Nephron progenitor cell (in vitro differentiated cells): ENCODE measurements at regions not wholly inside any gene's neighbourhood (a gene's known extent, or its start where the extent isn't known, plus 50 kb on each side); places are given as distances from the start of the nearest gene placed in this dataset.

Source experiments
- DNase-seq: peaks from one replicate; pipeline ENCODE4 v3.0.0; 2021
- H3K27ac Mint-ChIP-seq: 2 replicates; pipeline ENCODE4 v1.8.0; 2021; ENCODE audit warnings: mild to moderate bottlenecking, moderate library complexity, mixed read lengths
- H3K27me3 Mint-ChIP-seq: 2 replicates; pipeline ENCODE4 v1.8.0; 2021; ENCODE audit warnings: mild to moderate bottlenecking, low read depth, mixed read lengths; ENCODE audit not compliant: poor library complexity
- H3K36me3 Mint-ChIP-seq: 2 replicates; pipeline ENCODE4 v1.8.0; 2021; ENCODE audit warnings: low read depth, mixed read lengths
- H3K4me1 Mint-ChIP-seq: 2 replicates; pipeline ENCODE4 v1.8.0; 2021; ENCODE audit warnings: mixed read lengths
- H3K4me3 Mint-ChIP-seq: 2 replicates; pipeline ENCODE4 v1.8.0; 2021; ENCODE audit warnings: mild to moderate bottlenecking, moderate library complexity, mixed read lengths
- H3K9me3 Mint-ChIP-seq: 2 replicates; pipeline ENCODE4 v1.8.0; 2021; ENCODE audit warnings: mild to moderate bottlenecking, moderate library complexity, mixed read lengths
- TF ChIP-seq, protein P1 (sequence below): fragments of 200-600 bp; sonication (generic); IDR thresholded peaks from 2 replicates; pipeline ENCODE4 v1.5.0; 2021; ENCODE audit warnings: antibody characterized with exemption

DNA sequence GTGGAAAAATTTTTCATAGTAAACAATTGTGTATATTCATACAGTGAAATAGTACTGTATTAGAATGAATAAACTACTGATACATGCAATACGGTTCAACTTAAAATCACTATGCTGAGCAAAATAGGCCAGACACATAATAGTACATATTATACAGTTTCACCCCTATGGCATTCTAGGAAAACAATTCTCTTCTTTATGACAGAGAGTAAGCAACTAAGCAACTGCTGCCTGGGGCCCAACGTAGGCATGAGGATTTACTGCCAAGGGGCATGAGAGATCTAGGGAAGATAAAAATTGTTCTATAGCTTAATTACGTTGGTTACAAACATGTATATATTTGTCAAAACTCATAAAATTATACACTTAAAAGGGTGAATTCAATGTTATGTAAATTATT lies 180.2 kb downstream of the DRD1 start:
- TF ChIP-seq, protein P1, sequence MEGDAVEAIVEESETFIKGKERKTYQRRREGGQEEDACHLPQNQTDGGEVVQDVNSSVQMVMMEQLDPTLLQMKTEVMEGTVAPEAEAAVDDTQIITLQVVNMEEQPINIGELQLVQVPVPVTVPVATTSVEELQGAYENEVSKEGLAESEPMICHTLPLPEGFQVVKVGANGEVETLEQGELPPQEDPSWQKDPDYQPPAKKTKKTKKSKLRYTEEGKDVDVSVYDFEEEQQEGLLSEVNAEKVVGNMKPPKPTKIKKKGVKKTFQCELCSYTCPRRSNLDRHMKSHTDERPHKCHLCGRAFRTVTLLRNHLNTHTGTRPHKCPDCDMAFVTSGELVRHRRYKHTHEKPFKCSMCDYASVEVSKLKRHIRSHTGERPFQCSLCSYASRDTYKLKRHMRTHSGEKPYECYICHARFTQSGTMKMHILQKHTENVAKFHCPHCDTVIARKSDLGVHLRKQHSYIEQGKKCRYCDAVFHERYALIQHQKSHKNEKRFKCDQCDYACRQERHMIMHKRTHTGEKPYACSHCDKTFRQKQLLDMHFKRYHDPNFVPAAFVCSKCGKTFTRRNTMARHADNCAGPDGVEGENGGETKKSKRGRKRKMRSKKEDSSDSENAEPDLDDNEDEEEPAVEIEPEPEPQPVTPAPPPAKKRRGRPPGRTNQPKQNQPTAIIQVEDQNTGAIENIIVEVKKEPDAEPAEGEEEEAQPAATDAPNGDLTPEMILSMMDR, result no peak
- no peaks in the 10 kb centered on the region for H3K4me1 Mint-ChIP-seq
- H3K36me3 Mint-ChIP-seq, result no peaks in the 10 kb centered on the region
- peaks cover 26% of the 10 kb centered on the region for H3K9me3 Mint-ChIP-seq
- no peak overlapping the region for H3K27ac Mint-ChIP-seq
- H3K27me3 Mint-ChIP-seq, result peaks cover 19% of the 10 kb centered on the region
- DNase-seq, result no peak
- H3K4me3 Mint-ChIP-seq, result no peak overlapping the region

DNA sequence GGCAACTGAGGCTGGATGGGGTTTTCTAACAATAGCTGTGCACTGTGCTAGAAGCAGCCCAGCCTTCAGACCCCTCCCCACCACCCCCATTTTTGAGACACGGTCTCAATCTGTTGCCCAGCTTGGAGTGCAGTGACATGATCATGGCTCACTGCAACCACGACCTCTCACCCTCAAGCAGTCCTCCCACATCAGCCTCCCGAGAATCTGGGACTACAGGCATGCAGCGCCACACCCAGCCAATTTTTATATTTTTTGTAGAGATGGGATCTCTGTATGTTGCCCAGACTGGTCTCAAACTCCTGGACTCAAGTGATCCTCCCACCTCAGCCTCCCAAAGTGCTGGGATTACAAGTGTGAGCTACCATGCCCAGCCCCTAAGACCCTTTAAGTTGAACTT lies 182.5 kb downstream of the DRD1 start:
- Mint-ChIP-seq H3K4me1 (peaks cover 4% of the 10 kb centered on the region), H3K27me3 (peaks cover 10% of the 10 kb centered on the region), H3K36me3 (no peaks in the 10 kb centered on the region), H3K4me3 (no peak overlapping the region), H3K27ac (no peak overlapping the region), H3K9me3 (peaks cover 15% of the 10 kb centered on the region)
- no peak for DNase-seq
- TF ChIP-seq, protein P1, result no peak

DNA sequence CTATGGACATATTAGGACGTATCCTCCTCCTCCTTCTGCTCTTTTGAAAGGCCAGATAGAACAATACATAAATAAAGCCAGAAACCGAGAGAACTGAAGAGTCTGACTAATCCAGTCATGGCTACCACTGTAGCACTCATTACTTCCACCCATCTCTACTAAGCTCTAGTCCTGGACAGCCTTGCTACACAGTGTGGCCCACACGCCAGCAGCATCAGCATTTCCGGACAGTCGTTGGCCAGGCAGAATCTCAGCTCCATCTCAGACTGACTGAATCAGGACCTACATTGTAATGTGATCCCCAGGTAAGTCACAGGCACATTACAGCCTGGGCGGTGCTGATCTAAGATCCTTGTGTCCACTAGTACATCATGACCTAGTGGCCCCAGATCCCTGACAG lies 182.9 kb downstream of the DRD1 start:
- Mint-ChIP-seq H3K27ac (peak overlapping the region; percentile 1), H3K4me3 (no peak overlapping the region), H3K27me3 (peaks cover 7% of the 10 kb centered on the region), H3K4me1 (peaks cover 4% of the 10 kb centered on the region), H3K9me3 (peaks cover 15% of the 10 kb centered on the region), H3K36me3 (no peaks in the 10 kb centered on the region)
- TF ChIP-seq, protein P1, result no peak
- DNase-seq, result no peak

DNA sequence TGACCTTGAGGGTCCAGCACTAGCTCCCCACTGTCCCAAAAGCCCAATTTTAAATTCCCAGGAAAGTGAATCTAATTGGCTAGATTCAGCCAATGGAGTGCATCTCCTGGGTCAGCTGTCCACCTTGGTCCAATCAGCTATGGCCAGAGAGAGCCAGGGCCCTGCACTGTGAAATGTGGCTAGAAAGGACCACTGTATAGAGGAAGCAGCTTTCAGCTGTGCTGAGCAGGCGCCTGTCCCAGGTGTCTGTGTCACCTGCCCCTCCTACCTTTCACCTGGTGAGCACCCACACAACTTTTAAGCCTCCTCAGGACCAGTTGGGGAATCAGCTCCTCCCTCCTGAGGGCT lies 186.2 kb downstream of the DRD1 start:
- Mint-ChIP-seq H3K27me3 (peaks cover 12% of the 10 kb centered on the region), H3K27ac (no peak overlapping the region), H3K9me3 (peaks cover 8% of the 10 kb centered on the region), H3K36me3 (no peaks in the 10 kb centered on the region), H3K4me3 (no peak overlapping the region), H3K4me1 (peaks cover 4% of the 10 kb centered on the region)
- DNase-seq, result no peak
- TF ChIP-seq, protein P1, result no peak

DNA sequence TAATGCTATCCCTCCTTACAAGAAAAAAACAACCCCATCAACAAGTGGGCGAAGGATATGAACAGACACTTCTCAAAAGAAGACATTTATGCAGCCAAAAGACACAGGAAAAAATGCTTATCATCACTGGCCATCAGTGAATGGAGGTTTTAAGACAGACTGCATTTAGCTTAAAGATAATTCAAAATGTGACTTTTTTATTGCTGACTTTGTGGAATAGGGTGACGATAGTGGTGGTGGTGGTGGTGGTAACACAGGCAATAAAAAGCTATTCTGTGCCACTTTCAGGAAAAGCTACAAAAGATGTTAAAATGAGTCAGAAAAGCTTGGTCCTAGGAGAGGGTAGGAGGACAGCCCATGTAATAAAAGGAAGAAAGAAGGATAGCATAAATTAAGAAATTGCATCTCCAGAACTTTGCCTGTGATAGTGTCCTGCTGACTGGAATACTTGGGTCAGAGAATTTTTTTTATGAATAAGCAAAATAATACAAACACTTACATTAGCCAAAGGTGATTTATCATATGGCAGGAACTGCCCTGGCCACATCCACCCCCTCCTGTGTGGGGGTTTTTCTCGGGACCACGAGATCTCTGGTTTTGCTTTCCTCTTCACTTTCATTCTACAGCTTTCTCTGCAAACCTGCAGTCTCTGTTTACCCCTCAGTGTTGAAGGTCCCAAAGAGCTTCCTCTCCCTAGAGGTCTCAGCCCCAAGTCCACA lies 186.7 kb downstream of the DRD1 start:
- TF ChIP-seq, protein P1, result no peak
- H3K36me3 Mint-ChIP-seq, result no peaks in the 10 kb centered on the region
- peaks cover 5% of the 10 kb centered on the region for H3K9me3 Mint-ChIP-seq
- H3K27me3 Mint-ChIP-seq, result peaks cover 13% of the 10 kb centered on the region
- no peak for DNase-seq
- no peak overlapping the region for H3K27ac Mint-ChIP-seq
- H3K4me3 Mint-ChIP-seq, result no peak overlapping the region
- H3K4me1 Mint-ChIP-seq, result peaks cover 4% of the 10 kb centered on the region

DNA sequence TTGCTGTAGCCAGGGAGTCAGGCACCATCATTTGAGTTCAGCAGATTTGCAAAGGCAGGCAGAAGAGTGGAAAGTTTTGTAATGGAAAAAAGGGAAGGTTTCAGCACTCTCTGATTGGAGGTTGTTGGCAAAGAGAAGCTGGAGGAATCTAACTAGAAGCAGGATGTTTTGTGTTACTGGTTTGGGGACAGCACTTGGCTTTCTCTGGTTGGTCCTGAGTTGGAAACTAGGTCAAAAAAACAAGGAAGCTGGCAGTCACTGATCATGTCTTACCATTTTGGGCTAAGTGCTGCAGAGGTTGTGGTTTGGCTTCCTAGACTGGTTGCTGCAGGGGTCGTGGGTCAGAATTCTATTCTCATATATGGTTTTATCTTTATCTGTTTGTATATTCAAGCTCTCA lies 189.8 kb downstream of the DRD1 start:
- H3K27ac Mint-ChIP-seq, result no peak overlapping the region

More for the DNA sequence above, 189.8 kb downstream of the DRD1 start:
- Mint-ChIP-seq H3K9me3 (no peaks in the 10 kb centered on the region), H3K36me3 (no peaks in the 10 kb centered on the region), H3K4me1 (peaks cover 4% of the 10 kb centered on the region), H3K27me3 (peaks cover 21% of the 10 kb centered on the region), H3K4me3 (no peak overlapping the region)
- TF ChIP-seq, protein P1, result no peak
- no peak for DNase-seq
